Frontal cortex (tissue), 3 donors: ENCODE measurements at regions not wholly inside any gene's neighbourhood (a gene's known extent, or its start where the extent isn't known, plus 50 kb on each side); places are given as distances from the start of the nearest gene placed in this dataset.

Source experiments
- DNase-seq, 2 donors: peaks; one replicate each; pipeline ENCODE4 v3.0.0; 2012; ENCODE audit warnings: low spot score in 2 of 2
- FAIRE-seq: peaks from 2 replicates; lab custom pipeline; 2012; peaks lifted over from hg19 to GRCh38; lab: Jason Lieb, UNC
- donor health status: control.
- donor health status: control.
- donor health status: control.

GRCh38 chr1:198101716-198102453 is 54.9 kb upstream of the NEK7 start:
- FAIRE-seq (no peak), DNase-seq (no peak)

- no peak for FAIRE-seq
Observed at GRCh38 chr1:198102454-198102827, 54.4 kb upstream of the NEK7 start.

DNA sequence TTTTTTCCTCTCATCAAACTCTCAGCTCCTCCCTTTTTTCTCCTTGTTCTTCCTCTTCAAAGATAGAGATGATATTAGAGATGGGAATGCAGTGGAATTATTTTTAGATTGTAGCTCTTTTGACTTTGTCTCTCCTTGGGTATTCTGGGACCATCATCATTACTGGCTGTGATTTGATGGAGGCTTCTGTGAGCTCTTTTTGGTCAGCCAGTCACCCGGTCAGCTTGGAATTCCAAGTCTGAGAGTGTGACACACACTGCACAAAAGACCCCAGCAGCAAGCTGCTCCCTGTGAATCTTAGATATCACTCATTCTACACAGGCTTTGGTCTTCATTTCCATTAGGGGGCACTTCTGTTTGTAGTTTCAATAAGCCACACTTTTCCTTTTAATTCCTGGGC is 51.6 kb upstream of the NEK7 start:
- FAIRE-seq: no peak
- no peak for DNase-seq

More at GRCh38 chr1:198102454-198102827, 54.4 kb upstream of the NEK7 start:
- no peak for DNase-seq

DNA sequence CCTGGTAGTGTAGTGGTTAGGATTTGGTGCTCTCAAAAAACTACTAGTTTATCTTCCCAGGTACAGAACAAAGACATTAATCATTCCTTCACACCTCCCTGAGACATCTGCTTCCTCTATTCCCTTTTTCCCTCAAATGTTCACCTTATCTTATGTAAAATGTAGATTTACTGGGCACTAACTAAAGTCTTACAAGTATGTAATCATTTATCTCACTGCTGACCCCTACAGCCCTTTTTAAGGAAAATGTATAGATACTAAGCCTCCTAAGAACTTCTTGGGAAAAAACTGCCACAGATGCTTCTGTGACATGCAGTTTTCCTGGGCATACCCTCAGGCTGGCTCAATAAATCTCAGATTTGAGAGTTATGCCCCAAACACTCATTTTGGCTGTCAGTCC is 50.8 kb upstream of the NEK7 start:
- FAIRE-seq: no peak
- DNase-seq: no peak
